HG03159 (cell line): ENCODE measurements at regions not wholly inside any gene's neighbourhood (a gene's known extent, or its start where the extent isn't known, plus 50 kb on each side); places are given as distances from the start of the nearest gene placed in this dataset.

Experiments
- ATAC-seq: cut with Tn5 transposase; IDR thresholded peaks from one replicate; pipeline ENCODE4 v1.9.1; 2021; ENCODE audit warnings: mild to moderate bottlenecking, moderate library complexity; ENCODE audit not compliant: unreplicated experiment

- no peak for ATAC-seq
These were observed 102.6 kb upstream of the SLC4A4 start for GRCh38 chr4:71236226-71236625.

- ATAC-seq, result no peak
These were observed 101.2 kb upstream of the SLC4A4 start for GRCh38 chr4:71237641-71238040.

DNA sequence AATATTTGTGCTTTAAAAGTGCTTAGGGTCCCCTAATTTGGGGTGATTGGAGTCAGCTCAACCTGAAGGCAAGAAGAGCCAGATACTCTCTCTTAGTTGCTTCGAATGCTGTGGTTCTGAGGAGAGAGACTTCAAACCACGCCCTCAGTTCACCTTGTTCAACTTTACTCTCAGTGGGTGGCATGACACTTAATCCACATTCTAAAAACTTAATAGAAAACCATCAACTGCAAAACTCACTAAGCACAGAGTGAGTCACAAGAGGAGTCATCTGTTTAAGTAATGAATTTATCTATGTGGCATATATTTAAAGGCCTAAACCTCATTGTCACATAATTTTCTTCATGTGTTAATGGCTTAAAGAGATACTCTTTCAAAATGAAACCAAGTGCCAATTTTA, 99.5 kb upstream of the SLC4A4 start:
- ATAC-seq, result no peak

GRCh38 chr4:71240094-71240493, 98.7 kb upstream of the SLC4A4 start:
- no peak for ATAC-seq

GRCh38 chr4:71241501-71242288, 97.1 kb upstream of the SLC4A4 start:
- ATAC-seq, result no peak

GRCh38 chr4:71243091-71243833, 95.6 kb upstream of the SLC4A4 start:
- ATAC-seq, result no peak

DNA sequence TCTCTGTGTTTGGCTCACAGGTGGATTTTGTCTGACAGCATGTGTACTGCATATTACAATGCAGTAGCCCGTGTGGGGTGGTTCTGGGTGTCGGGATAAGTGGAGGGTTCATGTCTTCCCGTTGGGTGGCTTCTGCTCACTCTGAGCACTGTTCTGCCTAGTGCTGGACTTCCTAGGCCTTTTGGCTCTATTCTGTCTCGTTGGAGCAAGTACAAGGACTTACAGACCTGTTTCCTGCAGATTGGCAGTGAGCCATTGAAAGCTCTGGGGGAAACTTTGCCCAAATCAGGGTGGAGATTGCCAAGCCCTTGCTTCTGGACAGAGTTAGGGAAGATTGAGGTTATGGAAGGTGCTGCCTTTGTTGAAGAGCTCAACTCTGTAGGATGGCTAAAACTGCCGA, 91.1 kb upstream of the SLC4A4 start:
- no peak for ATAC-seq

DNA sequence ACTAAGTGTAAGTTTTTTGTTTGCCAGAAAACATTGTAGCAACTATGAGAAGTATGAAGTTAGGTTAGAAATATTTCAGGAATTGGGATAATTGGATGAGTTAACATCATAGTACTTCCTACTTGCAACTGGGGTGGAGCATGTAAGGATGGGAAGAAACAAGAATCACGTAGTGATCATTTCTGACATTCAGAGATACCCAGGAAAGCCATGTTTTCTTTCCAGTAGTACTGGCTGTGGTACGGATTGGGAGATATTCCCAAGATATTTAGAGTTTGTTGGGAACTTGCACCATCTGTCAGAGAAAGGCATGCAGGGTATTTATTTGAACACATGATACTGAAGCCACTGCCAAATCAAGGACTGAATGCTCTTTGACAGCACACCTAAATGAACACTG, 87.6 kb upstream of the SLC4A4 start:
- no peak for ATAC-seq

DNA sequence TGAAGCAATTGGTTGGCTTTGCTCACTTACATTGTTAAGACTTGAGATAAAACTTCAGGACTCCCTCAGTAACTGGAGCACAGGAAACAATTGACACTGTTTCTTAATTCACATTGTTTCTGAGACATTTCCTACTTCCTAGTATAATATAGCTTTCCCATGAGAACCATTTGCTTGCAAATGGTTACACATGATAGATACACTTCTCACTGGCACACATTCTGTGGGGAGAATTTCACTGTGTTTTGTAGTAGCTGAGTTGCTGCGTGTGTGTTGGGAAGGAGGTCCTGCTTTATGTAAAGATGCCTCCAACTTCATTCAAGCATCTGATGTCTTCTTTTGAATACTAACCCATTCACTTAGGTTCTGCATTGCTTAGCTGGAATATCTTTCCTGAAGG, 85.3 kb upstream of the SLC4A4 start:
- no peak for ATAC-seq

GRCh38 chr4:71254451-71255012, 84.3 kb upstream of the SLC4A4 start:
- ATAC-seq, result no peak

DNA sequence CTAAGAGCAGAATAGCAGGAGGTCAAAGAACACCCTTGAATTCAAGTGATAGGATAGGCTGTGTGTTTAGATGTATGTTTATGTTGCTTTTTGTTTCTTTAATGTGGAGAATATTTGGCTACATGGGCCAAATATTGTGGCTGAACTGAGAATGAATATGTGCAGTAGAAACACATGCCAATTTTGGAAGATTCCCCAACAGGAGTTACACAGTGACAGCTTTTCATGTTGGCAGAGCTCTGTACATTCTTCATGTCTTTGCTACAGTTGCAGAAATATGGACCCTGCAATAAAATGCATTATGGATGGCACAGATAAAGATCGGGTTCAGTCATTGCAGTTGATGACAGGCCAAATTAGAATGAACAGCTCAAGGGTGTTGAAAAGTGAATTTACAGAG, 82.8 kb upstream of the SLC4A4 start:
- no peak for ATAC-seq

DNA sequence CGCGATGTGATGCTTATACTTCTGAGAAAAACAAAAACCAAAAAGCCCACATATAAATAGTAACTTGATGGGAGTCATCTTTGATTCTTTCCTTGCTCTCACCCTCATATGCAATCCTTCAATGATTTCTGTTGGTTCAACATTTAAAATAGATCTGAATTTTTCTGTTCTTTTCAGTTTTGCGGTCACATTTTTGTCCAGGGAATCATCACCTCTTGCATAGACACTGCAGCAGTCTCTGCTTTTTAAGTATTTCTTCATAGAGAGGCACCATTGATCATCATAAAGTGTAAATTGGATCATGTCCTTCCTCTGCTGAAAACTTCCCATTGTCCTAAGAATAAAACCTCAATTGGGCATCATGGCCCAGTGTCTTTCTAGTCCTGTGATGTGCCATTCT, 81.1 kb upstream of the SLC4A4 start:
- ATAC-seq, result no peak

GRCh38 chr4:71258323-71258722, 80.5 kb upstream of the SLC4A4 start:
- ATAC-seq, result no peak

GRCh38 chr4:71259280-71259679, 79.5 kb upstream of the SLC4A4 start:
- ATAC-seq, result no peak

DNA sequence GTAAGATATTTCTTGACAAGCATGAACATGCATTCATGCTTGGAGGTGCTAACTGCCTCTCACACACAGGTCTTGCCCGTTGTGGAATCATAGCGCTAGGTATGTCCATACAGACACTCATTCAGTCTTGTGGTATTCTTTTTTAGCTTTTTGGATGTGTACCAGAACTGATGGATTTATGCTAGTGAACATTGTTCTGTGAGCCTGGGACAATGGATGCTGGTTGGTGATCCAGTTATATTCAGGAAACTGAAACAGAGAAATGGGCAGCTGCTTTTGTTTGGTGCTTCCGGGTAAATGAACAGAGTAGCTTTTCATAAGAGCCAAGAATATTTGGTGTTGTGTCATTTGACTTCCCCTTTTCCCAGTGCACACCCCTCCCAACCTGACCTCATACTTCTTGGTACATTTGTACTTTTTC, 78.9 kb upstream of the SLC4A4 start:
- ATAC-seq, result no peak

- ATAC-seq, result no peak
These were observed 78.3 kb upstream of the SLC4A4 start for GRCh38 chr4:71260544-71260943.

DNA sequence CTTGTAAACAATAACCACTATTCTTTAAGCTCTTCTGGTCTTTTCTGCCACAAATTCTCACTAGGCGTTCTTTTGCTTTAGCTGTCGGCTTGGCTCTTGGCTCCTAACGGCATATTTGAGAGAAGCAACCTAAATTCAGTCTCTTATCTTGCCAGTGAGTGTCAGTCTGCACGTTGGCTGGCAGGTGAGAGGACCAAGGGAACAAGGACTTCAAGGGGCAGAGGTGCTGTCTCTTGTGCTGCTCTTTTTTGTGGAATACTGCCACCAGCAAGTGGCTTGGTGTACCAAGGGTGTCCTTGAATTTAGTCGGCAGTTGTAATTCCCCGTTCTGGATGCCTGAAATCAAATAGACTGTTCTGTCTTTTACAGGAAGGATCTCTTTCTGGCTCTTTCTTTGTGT, 77.8 kb upstream of the SLC4A4 start:
- no peak for ATAC-seq

DNA sequence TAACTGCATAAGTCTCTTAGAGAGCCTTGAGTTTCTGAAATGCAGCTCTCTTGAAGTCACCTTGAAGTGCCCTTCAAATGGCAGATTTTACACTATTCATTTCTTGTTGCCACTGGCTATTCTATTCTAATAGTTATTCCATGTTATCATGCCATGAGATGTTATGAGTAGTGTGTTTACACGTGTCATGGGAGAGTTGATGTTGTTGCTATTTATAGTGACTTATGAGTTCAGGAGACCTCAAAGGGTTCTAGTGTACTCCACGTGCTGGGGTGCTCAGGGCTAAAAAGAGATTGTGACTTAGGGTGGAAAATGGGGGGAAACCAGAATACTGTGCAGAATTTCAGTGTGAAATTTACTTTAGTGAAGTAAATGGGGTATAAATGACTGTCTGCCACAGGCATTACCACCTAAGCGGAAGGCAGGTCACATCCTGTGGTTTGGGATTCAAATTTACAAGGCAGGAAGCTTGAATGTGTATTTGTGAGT, 77.1 kb upstream of the SLC4A4 start:
- ATAC-seq, result no peak

- ATAC-seq, result no peak
These were observed 76.7 kb upstream of the SLC4A4 start for GRCh38 chr4:71262161-71262560.

- ATAC-seq, result peak; percentile 37
These were observed 72.6 kb upstream of the SLC4A4 start for GRCh38 chr4:71266090-71266794.

- no peak for ATAC-seq
These were observed 71.6 kb upstream of the SLC4A4 start for GRCh38 chr4:71267244-71267643.
